Activated T-helper 9 cell treated with anti-CD3 and anti-CD28 coated beads, Interleukin-2, amount 50 U/mL, for 16 hours (primary cell): ENCODE measurements at regions not wholly inside any gene's neighbourhood (a gene's known extent, or its start where the extent isn't known, plus 50 kb on each side); places are given as distances from the start of the nearest gene placed in this dataset.

ENCODE experiments used
- DNase-seq: peaks from one replicate; pipeline ENCODE4 v3.0.0-alpha.2; 2020; ENCODE audit warnings: low read depth

GRCh38 chr5:61910771-61911170 is 395.2 kb upstream of the KIF2A start:
- no peak for DNase-seq

DNA sequence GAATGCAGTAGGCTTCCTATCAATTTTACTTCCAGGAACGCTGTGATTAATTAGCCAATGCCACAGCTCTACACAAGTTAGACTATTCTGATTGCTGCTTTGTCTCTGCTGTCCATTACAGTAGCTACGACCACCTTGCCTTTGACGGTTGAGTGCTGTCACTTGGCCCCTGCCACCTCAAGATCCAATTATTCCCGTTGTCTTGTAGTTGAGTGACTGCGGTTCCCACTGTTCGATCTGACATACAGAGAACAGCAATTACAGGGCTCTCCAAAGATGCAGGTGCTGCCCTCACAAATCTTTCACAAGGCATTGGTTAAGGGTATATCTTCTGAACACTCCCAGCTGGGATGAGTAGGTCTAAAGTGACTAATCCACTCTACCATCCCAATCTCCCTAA is 393.4 kb upstream of the KIF2A start:
- DNase-seq, result no peak

- DNase-seq, result no peak
Observed at GRCh38 chr5:61915646-61916045, 390.4 kb upstream of the KIF2A start.

DNA sequence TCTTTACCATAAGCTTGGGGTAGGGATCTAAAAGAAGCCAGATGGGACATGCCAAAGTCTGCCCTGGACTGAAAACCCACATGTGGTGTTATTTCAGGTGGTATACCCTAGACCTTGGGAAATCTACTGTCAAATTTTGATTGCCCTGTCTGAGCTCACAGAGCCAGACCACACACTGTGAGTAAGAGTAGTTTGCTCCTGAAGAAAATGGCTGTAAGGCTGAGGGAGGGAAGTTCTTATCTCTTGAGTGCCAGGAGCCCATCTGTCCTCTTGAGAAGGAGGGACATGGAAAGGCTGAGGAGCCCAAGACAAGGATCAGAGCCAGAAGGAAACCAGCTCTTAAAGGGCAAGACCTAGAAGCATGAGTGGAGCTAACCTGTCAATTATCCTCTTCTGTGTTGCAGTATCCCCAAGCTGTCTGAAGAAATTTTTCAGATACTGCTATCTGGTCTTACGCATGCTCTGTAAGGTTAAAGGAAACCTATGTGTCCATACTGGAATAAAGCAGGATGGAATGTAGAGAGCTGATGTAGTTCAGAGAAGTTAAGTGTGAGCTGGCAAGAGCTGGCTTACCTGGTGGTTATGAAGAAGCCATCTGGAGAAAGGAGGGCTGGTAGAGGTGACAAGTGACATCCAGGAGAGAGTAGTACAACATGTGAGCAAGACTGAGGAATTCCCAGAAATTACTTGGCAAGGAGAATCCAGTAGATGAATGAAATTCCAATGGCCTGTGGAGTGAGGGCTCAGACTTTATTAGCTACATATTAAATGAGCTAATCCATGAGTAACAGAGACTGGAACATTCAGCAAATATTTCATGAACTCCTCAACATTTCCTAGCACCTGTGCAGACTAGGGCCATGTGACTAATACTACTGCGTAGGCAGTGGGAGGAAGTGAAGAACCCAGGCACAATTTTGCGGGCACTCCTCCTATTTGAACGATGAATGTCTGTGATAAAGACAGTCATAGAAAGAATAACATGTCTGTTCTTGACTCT is 389.1 kb upstream of the KIF2A start:
- DNase-seq, result no peak

DNA sequence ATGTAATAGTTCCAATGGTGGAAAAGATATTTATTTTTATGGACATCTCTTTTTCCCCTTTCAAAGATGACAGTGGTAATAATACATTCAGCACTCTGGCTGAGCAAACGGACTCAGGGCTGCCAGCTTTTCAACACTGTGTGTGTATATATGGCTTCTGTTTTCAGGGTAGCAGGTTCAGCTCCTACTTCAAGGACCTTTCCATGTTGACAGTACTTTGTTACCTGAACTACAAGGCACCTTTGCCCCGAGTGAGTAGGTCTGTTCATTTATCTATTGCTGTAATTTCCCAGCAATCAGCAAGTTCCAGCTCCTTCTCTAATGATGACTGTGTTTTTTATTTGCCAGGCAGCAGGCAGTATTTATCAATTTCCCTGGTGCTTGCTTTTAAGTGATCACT is 387.4 kb upstream of the KIF2A start:
- no peak for DNase-seq

GRCh38 chr5:61919920-61920319 is 386.1 kb upstream of the KIF2A start:
- DNase-seq, result no peak

DNA sequence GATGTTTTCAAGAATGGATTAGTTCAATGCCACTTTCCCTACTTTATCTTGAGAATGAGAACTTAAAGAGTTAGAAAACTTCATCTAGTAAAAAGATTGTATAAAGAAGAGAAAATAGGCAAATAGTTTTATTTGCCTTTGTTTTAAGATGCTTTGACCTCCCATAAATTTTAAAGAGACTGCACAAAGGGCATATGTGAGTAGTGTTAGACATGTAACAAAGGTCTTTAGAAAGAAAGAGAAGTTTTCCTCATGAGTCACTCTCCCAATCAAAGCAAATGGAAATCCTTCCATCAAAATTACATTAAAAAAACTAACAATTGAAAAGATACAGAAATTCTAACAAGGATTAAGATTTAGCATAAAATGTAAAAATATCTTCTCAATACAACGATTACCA is 381.8 kb upstream of the KIF2A start:
- DNase-seq, result no peak

DNA sequence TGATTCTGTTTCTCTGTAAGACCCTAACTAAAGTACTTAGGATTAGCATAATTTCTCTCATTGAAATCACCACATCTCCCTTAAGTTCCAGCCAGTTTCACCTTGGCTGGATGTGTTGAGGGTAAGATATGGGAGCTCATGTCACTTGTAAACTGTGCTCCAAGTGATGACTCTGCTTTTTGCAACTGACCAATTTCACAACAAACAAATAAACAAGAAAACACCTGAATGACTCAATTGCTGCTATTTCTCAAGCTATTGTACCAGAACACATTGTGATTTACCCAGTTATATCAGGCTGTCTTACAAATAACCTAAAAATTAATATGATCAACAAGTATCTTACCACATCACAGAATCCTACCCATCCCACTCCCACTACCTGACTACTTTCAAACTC is 379.1 kb upstream of the KIF2A start:
- no peak for DNase-seq

GRCh38 chr5:61931236-61931635 is 374.8 kb upstream of the KIF2A start:
- no peak for DNase-seq

DNA sequence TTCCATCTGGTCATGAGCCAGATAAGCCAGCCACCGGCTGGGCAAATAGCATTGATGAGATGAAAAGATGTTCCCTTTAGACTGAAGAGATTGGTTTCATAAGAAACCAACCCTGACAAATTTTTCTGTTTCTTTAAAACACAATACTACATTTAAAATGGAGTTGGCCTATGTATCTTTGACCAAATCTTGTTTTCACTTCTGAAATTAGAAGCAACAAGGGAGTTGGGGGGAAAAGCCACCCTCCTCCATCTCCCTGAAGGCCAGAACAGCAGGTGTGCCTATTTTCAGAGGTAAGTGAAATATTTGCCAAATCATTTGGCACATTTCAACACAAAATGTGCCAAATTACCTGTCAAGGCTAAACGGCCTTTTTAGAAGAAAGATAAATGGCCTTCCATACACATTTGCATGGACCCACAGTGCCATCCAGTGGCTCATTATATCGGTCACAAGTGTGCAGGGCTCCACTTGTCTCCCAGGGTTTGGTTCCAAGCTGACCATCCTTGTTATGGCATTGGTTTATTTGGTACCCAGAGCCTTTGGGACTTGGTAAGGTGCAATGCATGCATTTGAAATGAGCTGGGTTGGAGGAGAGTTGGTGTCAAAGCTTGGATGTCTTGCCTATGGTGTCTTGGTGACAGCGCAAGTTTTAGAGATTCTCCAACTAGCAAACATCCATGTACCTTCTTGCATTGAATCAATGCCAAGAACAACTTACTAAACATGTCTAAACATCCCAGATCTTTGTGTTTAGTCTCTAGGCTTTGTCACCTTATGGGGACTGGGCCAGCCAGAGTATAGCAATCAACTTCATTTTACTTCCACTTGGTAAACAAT is 372.0 kb upstream of the KIF2A start:
- no peak for DNase-seq

- DNase-seq, result no peak
Observed at GRCh38 chr5:61941637-61942036, 364.4 kb upstream of the KIF2A start.

- DNase-seq, result no peak
Observed at GRCh38 chr5:61942462-61943049, 363.4 kb upstream of the KIF2A start.

- no peak for DNase-seq
Observed at GRCh38 chr5:61943713-61944112, 362.3 kb upstream of the KIF2A start.

GRCh38 chr5:61948151-61948550 is 357.9 kb upstream of the KIF2A start:
- DNase-seq, result no peak

DNA sequence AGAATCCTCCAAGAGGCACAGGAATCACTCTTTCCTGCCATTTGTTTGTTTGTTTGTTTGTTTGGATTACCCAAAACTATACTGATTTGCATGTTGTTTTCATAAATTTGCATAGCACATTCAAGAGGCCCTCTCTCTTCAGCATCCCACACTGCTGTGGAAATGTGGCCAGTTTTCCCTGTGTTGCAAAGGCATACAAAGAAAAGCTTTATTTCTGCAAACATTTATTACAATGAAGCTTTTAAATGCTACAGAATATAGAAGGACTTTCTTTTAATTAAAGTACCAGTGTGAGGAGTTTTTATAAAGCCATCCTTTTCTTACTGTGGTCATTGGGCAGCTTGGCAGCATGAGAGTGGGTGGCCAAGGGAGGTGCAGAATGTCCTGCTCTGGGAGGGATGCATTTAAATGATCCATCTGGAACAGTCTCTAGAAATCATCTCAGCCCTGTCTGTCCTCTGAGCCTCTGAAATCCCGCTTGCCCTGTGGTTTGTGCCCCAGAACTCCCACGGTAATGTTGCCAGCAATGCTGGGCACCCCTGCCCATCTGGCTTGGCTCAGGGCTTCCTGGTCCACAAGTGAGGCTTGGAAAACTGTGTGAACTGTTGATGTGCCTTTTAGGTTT is 356.8 kb upstream of the KIF2A start:
- no peak for DNase-seq

DNA sequence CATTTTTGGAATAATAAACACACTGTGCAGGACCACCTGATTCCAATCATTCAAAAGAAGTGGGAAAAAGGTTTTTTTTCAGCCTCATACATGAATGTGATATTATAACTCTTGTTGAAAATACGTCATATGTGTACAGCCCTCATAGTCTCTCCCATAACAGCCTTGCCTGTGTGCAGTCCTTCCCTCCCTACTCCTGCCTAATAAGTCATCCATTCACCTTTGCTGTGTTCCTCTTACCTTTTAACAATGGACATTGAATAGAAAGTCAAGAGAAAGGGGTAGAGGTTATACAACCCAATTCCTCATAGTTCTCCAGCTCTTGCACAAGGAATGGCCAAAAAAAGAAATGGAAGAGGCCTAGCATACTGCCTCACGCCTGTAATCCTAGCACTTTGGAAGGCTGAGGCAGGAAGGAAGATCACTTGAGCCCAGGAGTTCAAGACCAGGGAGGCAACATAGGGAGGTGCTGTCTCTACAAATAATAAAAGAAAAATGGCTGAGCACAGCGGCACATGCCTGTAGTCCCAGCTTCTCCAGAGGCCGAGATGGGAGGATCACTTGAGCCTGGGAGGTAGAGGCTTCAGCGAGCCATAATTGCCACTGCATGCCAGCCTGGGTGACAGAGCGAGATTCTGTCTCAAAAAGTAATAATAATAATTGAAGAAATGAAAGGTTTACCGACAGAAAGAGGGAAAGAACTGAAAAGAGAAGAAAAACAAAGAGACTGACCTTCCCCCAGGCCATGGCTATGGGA is 356.1 kb upstream of the KIF2A start:
- no peak for DNase-seq

DNA sequence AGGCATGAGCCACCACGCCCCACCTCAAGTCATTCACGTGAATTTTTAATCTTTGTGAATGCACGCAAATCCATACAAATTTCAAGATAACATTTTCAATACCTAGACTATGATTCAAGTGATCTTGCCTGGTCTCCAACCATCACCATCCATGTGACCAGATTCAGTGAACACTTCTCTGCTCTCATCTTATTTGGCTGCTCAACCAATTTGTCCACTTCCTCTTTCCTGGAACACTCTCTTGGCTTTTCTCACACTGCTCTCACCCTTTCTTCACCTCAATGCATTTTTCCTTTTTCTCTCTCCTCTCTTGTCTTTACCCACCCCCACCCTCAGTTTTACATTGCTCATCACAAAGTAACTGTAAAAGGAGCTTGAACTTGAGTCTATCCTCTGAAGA is 354.7 kb upstream of the KIF2A start:
- no peak for DNase-seq

DNA sequence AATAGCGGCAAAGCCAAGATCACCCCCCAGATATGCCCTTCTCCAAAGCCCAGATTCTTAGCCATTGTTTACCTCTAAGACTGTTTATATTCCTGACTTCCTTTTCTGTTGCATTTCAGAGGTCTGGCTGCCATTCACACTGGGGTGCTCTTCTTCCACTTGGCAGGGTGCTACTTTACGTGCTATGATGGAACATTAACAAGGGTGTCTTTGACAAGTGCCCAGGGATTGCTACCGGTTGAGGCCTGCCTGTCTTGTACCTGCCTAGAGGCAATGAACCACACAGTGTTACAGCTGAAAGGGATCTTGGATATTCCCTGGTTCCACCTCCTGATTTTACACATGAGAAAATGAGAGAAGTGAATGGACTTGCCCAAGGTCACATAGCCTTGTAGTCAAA is 352.1 kb upstream of the KIF2A start:
- no peak for DNase-seq

DNA sequence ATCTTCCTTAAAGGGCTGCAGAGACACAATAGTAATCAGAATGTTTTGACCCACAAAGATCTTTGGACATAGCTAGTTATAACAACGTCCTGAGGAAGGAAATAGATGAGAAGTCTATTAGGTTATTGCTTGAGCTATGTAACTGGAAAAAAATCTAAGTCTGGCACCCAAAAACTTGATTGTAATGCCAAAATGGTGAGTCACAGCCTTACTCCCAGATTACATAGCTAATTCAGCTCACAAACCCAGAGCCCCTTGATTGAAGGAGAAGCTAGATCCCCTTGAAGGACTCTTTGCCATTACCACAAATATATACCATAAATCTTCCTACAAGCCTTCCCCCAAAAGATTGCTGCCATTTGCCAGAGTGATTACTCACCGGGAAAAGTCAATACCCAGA is 341.8 kb upstream of the KIF2A start:
- no peak for DNase-seq

DNA sequence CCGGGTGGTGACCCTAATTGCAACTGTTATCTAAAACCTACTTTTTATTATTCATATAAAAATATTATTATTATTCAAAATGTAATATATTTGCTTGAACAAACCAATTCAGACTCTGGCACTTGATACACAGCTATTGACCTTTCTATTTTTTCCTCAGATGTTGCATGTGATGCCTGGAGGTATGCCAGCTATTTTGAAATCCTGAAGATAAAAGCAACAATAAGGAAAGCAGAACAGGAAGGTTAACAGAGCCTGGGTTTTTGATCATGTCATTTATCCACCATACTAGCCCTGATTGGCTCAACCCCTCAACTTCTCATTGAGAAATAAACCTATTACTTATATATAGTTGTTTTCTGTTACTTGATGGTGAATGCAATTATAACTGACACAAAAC is 340.9 kb upstream of the KIF2A start:
- no peak for DNase-seq

- DNase-seq, result no peak
Observed at GRCh38 chr5:61965490-61965889, 340.5 kb upstream of the KIF2A start.
